IMR-90 (cell line): ENCODE measurements at regions not wholly inside any gene's neighbourhood (a gene's known extent, or its start where the extent isn't known, plus 50 kb on each side); places are given as distances from the start of the nearest gene placed in this dataset.

Source experiments
- ATAC-seq: fragments of 200-7000 bp; cut with Tn5 transposase; 2 replicates; pipeline ENCODE4 v1.9.1; 2020; ENCODE audit warnings: low read depth, mild to moderate bottlenecking, moderate library complexity
- BruUV-seq: library from RNA; stranded (reverse); fragments of 400-500 nt; replicated peaks from 2 replicates; lab custom pipeline; 2021; lab: Mats Ljungman, UMichigan
- CTCF ChIA-PET: fragments of 300-600 bp; formaldehyde crosslinking; extraction: SDS; loops from one replicate; lab custom pipeline; 2021; ENCODE audit warnings: antibody characterized with exemption; lab: Yijun Ruan, JAX
- POLR2A ChIA-PET: fragments of 300-600 bp; sonication (Branson Sonifier 250); formaldehyde crosslinking; loops from one replicate; lab custom pipeline; 2022; ENCODE audit warnings: antibody characterized with exemption; ENCODE audit not compliant: unreplicated experiment; lab: Charles Lee
- DNase-seq: peaks from one replicate; pipeline ENCODE4 v3.0.0; 2013
- H2AFZ ChIP-seq: replicated peaks from 2 replicates; pipeline ENCODE3; 2013; ENCODE audit warnings: low read length, mild to moderate bottlenecking; ENCODE audit not compliant: poor library complexity
- H2AK5ac ChIP-seq: 2 replicates; pipeline ENCODE4 v1.6.1; 2013; ENCODE audit warnings: low read depth, low read length, inconsistent platforms
- H2AK9ac ChIP-seq: replicated peaks from 2 replicates; pipeline ENCODE3; 2013; ENCODE audit warnings: mild to moderate bottlenecking, low read depth, low read length, moderate library complexity; ENCODE audit not compliant: poor library complexity
- H2BK120ac ChIP-seq: 2 replicates; pipeline ENCODE4 v1.6.1; 2013; ENCODE audit warnings: low read depth, low read length, inconsistent platforms
- H2BK15ac ChIP-seq: 3 replicates; pipeline ENCODE4 v1.6.1; 2013; ENCODE audit warnings: low read depth, low read length, inconsistent platforms
- H2BK20ac ChIP-seq: 2 replicates; pipeline ENCODE4 v1.6.1; 2013; ENCODE audit warnings: low read depth, mild to moderate bottlenecking, inconsistent platforms, low read length, moderate library complexity
- H2BK5ac ChIP-seq: 2 replicates; pipeline ENCODE4 v1.6.1; 2013; ENCODE audit warnings: mild to moderate bottlenecking, low read depth, low read length, inconsistent platforms; ENCODE audit not compliant: poor library complexity, severe bottlenecking
- H3K14ac ChIP-seq: replicated peaks from 2 replicates; pipeline ENCODE4 v1.6.1; 2013; ENCODE audit warnings: low read depth, low read length, inconsistent platforms
- H3K18ac ChIP-seq: 2 replicates; pipeline ENCODE4 v1.6.1; 2013; ENCODE audit warnings: low read depth, low read length, control low read depth
- H3K23ac ChIP-seq: 2 replicates; pipeline ENCODE4 v1.6.1; 2013; ENCODE audit warnings: low read depth, low read length, inconsistent platforms
- H3K27ac ChIP-seq: 2 replicates; pipeline ENCODE4 v1.5.1; 2013; ENCODE audit warnings: mild to moderate bottlenecking, control low read depth, low read length; ENCODE audit not compliant: insufficient read depth
- H3K27me3 ChIP-seq: 2 replicates; pipeline ENCODE4 v1.6.1; 2013; ENCODE audit warnings: low read length; ENCODE audit not compliant: control insufficient read depth, insufficient read depth
- H3K36me3 ChIP-seq: 2 replicates; pipeline ENCODE4 v1.6.1; 2013; ENCODE audit warnings: low read length, mixed read lengths; ENCODE audit not compliant: control insufficient read depth, insufficient read depth
- H3K4ac ChIP-seq: 2 replicates; pipeline ENCODE4 v1.6.1; 2013; ENCODE audit warnings: low read depth, low read length, inconsistent platforms
- H3K4me1 ChIP-seq: 2 replicates; pipeline ENCODE4 v1.6.1; 2013; ENCODE audit warnings: low read length, mixed read lengths; ENCODE audit not compliant: control insufficient read depth, insufficient read depth
- H3K4me2 ChIP-seq: 2 replicates; pipeline ENCODE4 v1.6.1; 2013; ENCODE audit warnings: low read depth, mild to moderate bottlenecking, control low read depth, low read length, moderate library complexity
- H3K4me3 ChIP-seq: 2 replicates; pipeline ENCODE4 v1.5.1; 2013; ENCODE audit warnings: low read depth, mild to moderate bottlenecking, control low read depth, low read length, moderate library complexity; ENCODE audit not compliant: insufficient read depth
- H3K56ac ChIP-seq: 2 replicates; pipeline ENCODE4 v1.6.1; 2013; ENCODE audit warnings: low read length, inconsistent platforms; ENCODE audit not compliant: insufficient read depth; ENCODE audit errors: extremely low read depth
- H3K79me1 ChIP-seq, 2 experiments: 2 replicates each; pipeline ENCODE4 v1.6.1; 2013; ENCODE audit warnings: low read length in 2 of 2, inconsistent platforms in 1 of 2, low read depth in 1 of 2
- H3K9ac ChIP-seq: 2 replicates; pipeline ENCODE4 v1.6.1; 2013; ENCODE audit warnings: low read depth, low read length, control low read depth
- H3K9me1 ChIP-seq: 2 replicates; pipeline ENCODE4 v1.6.1; 2013; ENCODE audit warnings: low read length, inconsistent platforms; ENCODE audit not compliant: insufficient read depth
- H3K9me3 ChIP-seq: 2 replicates; pipeline ENCODE4 v1.6.1; 2013; ENCODE audit warnings: low read length; ENCODE audit not compliant: control insufficient read depth, insufficient read depth
- H4K20me1 ChIP-seq: 2 replicates; pipeline ENCODE4 v1.6.1; 2013; ENCODE audit warnings: low read length, inconsistent platforms; ENCODE audit not compliant: insufficient read depth
- H4K5ac ChIP-seq: 2 replicates; pipeline ENCODE4 v1.6.1; 2013; ENCODE audit warnings: mild to moderate bottlenecking, low read depth, low read length, control low read depth
- H4K8ac ChIP-seq, 2 experiments: 2 replicates each; pipeline ENCODE4 v1.6.1; 2013; ENCODE audit warnings: low read depth in 2 of 2, low read length in 2 of 2, control low read depth in 1 of 2, inconsistent platforms in 1 of 2
- H4K91ac ChIP-seq: 2 replicates; pipeline ENCODE4 v1.6.1; 2013; ENCODE audit warnings: low read depth, low read length, inconsistent platforms; ENCODE audit not compliant: insufficient read depth
- BHLHE40 ChIP-seq: fragments of 150-350 bp; IDR thresholded peaks from 2 replicates; pipeline ENCODE4 v1.6.1; 2016; ENCODE audit warnings: mild to moderate bottlenecking, low read depth, low read length
- CHD1 ChIP-seq: IDR thresholded peaks from 2 replicates; pipeline ENCODE4 v1.6.1; 2012; ENCODE audit warnings: low read depth, low read length, improper control_type of control experiment
- FOS ChIP-seq: fragments of 150-350 bp; IDR thresholded peaks from 2 replicates; pipeline ENCODE4 v1.6.1; 2016; ENCODE audit warnings: low read depth, low read length
- MAZ ChIP-seq: IDR thresholded peaks from 2 replicates; pipeline ENCODE4 v1.6.1; 2012; ENCODE audit warnings: low read depth, mild to moderate bottlenecking, low read length, improper control_type of control experiment, moderate library complexity, borderline replicate concordance
- NFE2L2 ChIP-seq: fragments of 150-350 bp; IDR thresholded peaks from 2 replicates; pipeline ENCODE4 v1.6.1; 2016; ENCODE audit warnings: low read depth, mild to moderate bottlenecking, low read length
- POLR2A ChIP-seq: IDR thresholded peaks from 2 replicates; pipeline ENCODE4 v1.6.1; 2012; ENCODE audit warnings: mild to moderate bottlenecking, low read depth, low read length
- RAD21 ChIP-seq: IDR thresholded peaks from 2 replicates; pipeline ENCODE4 v1.6.1; 2012; ENCODE audit warnings: low read length, improper control_type of control experiment
- WGBS, 2 experiments: methylation state at CpG; one replicate each; pipeline versions ENCODE4 v1.1.5 to v1.1.7; 2013; ENCODE audit warnings: missing lambda C conversion rate in 2 of 2; ENCODE audit not compliant: insufficient read length in 1 of 2; ENCODE audit errors: extremely low coverage in 2 of 2; 5-methylcytosine and 5-hydroxymethylcytosine counted together
- dilution Hi-C: fragments of 300-500 bp; cut with HindIII; formaldehyde crosslinking; loops from one replicate; pipeline ENCODE4 v1.14.3; 2018; ENCODE audit warnings: low sequenced_read_pairs; ENCODE audit not compliant: unreplicated experiment
- in situ Hi-C: fragments of 300-500 bp; cut with MboI; formaldehyde crosslinking; loops from 3 replicates; pipeline ENCODE4 v1.14.3; 2019; ENCODE audit warnings: low sequenced_read_pairs, inconsistent platforms, mixed read lengths
- intact Hi-C: fragments of 100-400 bp; cut with micrococcal nuclease; formaldehyde crosslinking; loops from 2 replicates; pipeline ENCODE4 v1.10.0; 2022
- TF ChIP-seq, protein P1 (sequence below): conservative IDR thresholded peaks from 2 replicates; pipeline ENCODE4 v1.5.1; 2012; ENCODE audit warnings: mild to moderate bottlenecking, low read depth, low read length, improper control_type of control experiment

DNA sequence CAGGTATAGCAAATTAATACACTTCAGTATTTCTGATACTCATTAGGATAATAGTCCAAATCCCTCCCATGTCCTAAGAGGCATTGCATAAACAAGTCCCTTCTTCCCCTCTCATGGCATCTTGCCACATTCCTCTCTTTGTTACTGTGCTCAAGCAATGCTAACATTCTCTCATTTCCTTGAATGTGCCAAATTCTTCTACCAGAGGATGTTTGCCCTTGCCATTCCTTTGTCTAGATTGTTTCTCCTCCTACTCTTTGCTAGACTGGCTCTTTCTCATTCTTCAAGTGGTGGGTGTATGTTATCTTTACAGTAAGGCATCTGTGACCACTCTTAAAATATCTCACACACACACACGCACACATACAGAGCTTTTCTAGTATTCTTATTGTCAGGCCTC, 621.0 kb upstream of the CXADR start:
- no peak overlapping the region for H3K4ac ChIP-seq
- peak; percentile 86 for ATAC-seq
- no CpG with 5 or more reads among the region's 1 CpG for WGBS, 2 experiments
- H4K20me1 ChIP-seq, result no peaks in the 10 kb centered on the region
- H2BK20ac ChIP-seq, result no peak overlapping the region
- H3K27me3 ChIP-seq, result no peaks in the 10 kb centered on the region
- H2AFZ ChIP-seq, result no peak overlapping the region
- H4K5ac ChIP-seq, result no peak overlapping the region
- no peak overlapping the region for H2BK5ac ChIP-seq
- no peaks in the 10 kb centered on the region for H3K4me1 ChIP-seq
- H3K9me3 ChIP-seq, result no peaks in the 10 kb centered on the region
- no peak overlapping the region for H2BK15ac ChIP-seq
- peak; percentile 60 for DNase-seq
- H2BK120ac ChIP-seq, result no peak overlapping the region
- no peak overlapping the region for H4K91ac ChIP-seq
- H2AK9ac ChIP-seq, result no peak overlapping the region
- H3K27ac ChIP-seq, result no peak overlapping the region
- H3K56ac ChIP-seq, result no peak overlapping the region
- CTCF ChIA-PET, result no interaction called here
- in situ Hi-C loops, result no loop called here
- H2AK5ac ChIP-seq, result no peak overlapping the region
- H3K9ac ChIP-seq, result no peak overlapping the region
- no peaks in the 10 kb centered on the region for H3K9me1 ChIP-seq
- no peak overlapping the region for H3K4me2 ChIP-seq
- H3K36me3 ChIP-seq, result no peaks in the 10 kb centered on the region
- POLR2A ChIA-PET, result no interaction called here
- no TSS peak for BruUV-seq
- TF ChIP-seq, protein P1, sequence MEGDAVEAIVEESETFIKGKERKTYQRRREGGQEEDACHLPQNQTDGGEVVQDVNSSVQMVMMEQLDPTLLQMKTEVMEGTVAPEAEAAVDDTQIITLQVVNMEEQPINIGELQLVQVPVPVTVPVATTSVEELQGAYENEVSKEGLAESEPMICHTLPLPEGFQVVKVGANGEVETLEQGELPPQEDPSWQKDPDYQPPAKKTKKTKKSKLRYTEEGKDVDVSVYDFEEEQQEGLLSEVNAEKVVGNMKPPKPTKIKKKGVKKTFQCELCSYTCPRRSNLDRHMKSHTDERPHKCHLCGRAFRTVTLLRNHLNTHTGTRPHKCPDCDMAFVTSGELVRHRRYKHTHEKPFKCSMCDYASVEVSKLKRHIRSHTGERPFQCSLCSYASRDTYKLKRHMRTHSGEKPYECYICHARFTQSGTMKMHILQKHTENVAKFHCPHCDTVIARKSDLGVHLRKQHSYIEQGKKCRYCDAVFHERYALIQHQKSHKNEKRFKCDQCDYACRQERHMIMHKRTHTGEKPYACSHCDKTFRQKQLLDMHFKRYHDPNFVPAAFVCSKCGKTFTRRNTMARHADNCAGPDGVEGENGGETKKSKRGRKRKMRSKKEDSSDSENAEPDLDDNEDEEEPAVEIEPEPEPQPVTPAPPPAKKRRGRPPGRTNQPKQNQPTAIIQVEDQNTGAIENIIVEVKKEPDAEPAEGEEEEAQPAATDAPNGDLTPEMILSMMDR, result no peak
- no peak for TF ChIP-seq MAZ
- no peak for TF ChIP-seq BHLHE40
- TF ChIP-seq POLR2A, result no peak
- no peak for TF ChIP-seq NFE2L2
- no peak for TF ChIP-seq RAD21
- TF ChIP-seq CHD1, result no peak
- no peak for TF ChIP-seq FOS
- intact Hi-C loops, result no loop called here
- no peak overlapping the region for H4K8ac ChIP-seq
- H3K18ac ChIP-seq, result no peak overlapping the region
- no peaks in the 10 kb centered on the region for H3K79me1 ChIP-seq
- no peak overlapping the region for H3K14ac ChIP-seq
- dilution Hi-C loops, result no loop called here
- H3K4me3 ChIP-seq, result no peak overlapping the region
- no peak overlapping the region for H3K23ac ChIP-seq
